ENCODE measurements at regions not wholly inside any gene's neighbourhood (a gene's known extent, or its start where the extent isn't known, plus 50 kb on each side); places are given as distances from the start of the nearest gene placed in this dataset.

DNA sequence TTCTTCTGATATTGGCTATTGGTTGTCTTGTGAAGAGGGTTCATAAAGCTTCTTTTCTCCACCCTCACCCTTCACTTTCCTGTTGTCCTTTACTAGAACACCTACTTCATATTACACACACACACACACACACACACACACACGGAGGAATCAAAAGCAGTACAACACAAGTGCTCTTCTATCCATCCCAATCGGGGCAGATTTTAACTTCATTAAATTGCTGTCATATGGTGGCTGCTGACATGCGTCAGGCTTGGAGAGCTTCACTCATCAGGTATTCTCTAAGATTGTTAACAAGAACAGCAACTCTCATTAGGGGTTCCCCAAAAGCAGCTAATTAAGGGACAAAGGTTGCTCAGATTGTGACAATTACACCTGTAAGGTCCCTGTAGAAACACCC lies 239.1 kb upstream of the MEIS2 start:
- H3K4me1 Mint-ChIP-seq (ENCODE audit: insufficient read depth, unreplicated experiment) = no peaks in the 10 kb centered on the region

DNA sequence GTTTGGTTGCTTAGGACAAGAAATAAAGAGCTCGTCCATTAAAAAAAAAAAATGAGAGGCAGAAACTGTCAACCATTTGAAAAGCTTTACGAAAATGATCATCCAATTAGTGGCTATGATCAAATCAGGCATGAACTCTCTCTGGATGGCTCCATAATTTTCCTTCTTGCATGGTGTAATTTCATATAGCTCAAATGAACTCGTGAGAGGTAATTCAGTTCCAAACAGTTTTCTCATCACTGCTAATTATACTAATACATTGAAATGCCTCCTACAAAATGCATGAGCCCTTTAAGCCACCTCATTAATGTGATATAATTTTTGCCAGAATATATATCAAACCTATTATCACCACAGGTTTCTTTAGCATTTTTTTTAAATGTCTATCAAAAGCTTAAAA lies 239.5 kb upstream of the MEIS2 start:
- TF ChIP-seq, protein P1, sequence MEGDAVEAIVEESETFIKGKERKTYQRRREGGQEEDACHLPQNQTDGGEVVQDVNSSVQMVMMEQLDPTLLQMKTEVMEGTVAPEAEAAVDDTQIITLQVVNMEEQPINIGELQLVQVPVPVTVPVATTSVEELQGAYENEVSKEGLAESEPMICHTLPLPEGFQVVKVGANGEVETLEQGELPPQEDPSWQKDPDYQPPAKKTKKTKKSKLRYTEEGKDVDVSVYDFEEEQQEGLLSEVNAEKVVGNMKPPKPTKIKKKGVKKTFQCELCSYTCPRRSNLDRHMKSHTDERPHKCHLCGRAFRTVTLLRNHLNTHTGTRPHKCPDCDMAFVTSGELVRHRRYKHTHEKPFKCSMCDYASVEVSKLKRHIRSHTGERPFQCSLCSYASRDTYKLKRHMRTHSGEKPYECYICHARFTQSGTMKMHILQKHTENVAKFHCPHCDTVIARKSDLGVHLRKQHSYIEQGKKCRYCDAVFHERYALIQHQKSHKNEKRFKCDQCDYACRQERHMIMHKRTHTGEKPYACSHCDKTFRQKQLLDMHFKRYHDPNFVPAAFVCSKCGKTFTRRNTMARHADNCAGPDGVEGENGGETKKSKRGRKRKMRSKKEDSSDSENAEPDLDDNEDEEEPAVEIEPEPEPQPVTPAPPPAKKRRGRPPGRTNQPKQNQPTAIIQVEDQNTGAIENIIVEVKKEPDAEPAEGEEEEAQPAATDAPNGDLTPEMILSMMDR (IDR thresholded peaks at IDR 0.05; ENCODE audit: unreplicated experiment) = no peak
- POLR2A ChIA-PET = interaction anchor here (0.6 kb wide), 1 partner anchor 1192 kb away, joined by 3 read pairs; no protein-coding TSS in a partner anchor
- no peak for DNase-seq (ENCODE audit: unreplicated experiment)
- Mint-ChIP-seq H3K9me3 (ENCODE audit: unreplicated experiment) (peaks cover 30% of the 10 kb centered on the region), H3K4me3 (ENCODE audit: unreplicated experiment) (no peak overlapping the region), H3K4me1 (ENCODE audit: insufficient read depth, unreplicated experiment) (no peaks in the 10 kb centered on the region), H3K27ac (ENCODE audit: low read depth, unreplicated experiment) (no peak overlapping the region), H3K36me3 (ENCODE audit: insufficient read depth, unreplicated experiment) (no peaks in the 10 kb centered on the region), H3K27me3 (ENCODE audit: insufficient read depth, unreplicated experiment) (no peaks in the 10 kb centered on the region)
- CTCF ChIA-PET = no interaction called here
- no TSS peak for BruUV-seq (replicated peaks)
- intact Hi-C loops (cut with micrococcal nuclease) = no loop called here

More for the DNA sequence above, 239.1 kb upstream of the MEIS2 start:
- H3K4me3 Mint-ChIP-seq (ENCODE audit: unreplicated experiment) = no peak overlapping the region
- ChIA-PET CTCF (no interaction called here), POLR2A (interaction anchor here (0.6 to 0.7 kb wide), 2 partner anchors 810 to 1193 kb away, joined by 3 read pairs; no protein-coding TSS in a partner anchor)
- H3K9me3 Mint-ChIP-seq (ENCODE audit: unreplicated experiment) = peaks cover 30% of the 10 kb centered on the region
- TF ChIP-seq, protein P1 (IDR thresholded peaks at IDR 0.05; ENCODE audit: unreplicated experiment) = no peak
- H3K27ac Mint-ChIP-seq (ENCODE audit: low read depth, unreplicated experiment) = no peak overlapping the region
- no peak for DNase-seq (ENCODE audit: unreplicated experiment)
- H3K36me3 Mint-ChIP-seq (ENCODE audit: insufficient read depth, unreplicated experiment) = no peaks in the 10 kb centered on the region
- no peaks in the 10 kb centered on the region for H3K27me3 Mint-ChIP-seq (ENCODE audit: insufficient read depth, unreplicated experiment)
- intact Hi-C loops (cut with micrococcal nuclease) = no loop called here
- BruUV-seq (replicated peaks) = no TSS peak

DNA sequence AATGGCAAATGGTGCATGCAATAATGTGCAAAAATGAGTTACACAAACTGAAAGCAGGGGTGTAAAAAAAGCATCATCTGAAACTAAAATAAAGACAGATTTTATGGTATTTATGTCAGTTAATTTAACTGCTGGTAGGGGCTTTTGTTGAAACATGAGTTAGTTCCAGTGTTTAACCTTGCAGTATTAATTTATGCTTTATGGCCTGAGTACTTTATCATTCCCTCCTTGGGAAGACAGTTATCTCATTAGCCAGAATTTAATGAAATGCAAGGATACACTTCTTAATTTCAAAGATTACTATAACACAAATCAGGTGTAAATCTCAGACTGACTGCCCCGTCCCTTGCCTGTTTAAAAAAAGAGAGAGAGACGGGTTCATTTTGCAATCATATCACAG lies 240.1 kb upstream of the MEIS2 start:
- BruUV-seq (replicated peaks) = no TSS peak
- Mint-ChIP-seq H3K4me3 (ENCODE audit: unreplicated experiment) (no peak overlapping the region), H3K4me1 (ENCODE audit: insufficient read depth, unreplicated experiment) (no peaks in the 10 kb centered on the region), H3K27ac (ENCODE audit: low read depth, unreplicated experiment) (no peak overlapping the region), H3K9me3 (ENCODE audit: unreplicated experiment) (peaks cover 25% of the 10 kb centered on the region), H3K36me3 (ENCODE audit: insufficient read depth, unreplicated experiment) (no peaks in the 10 kb centered on the region), H3K27me3 (ENCODE audit: insufficient read depth, unreplicated experiment) (no peaks in the 10 kb centered on the region)
- ChIA-PET POLR2A (interaction anchor here (0.7 kb wide), 1 partner anchor 568 kb away, joined by 3 read pairs; no protein-coding TSS in a partner anchor), CTCF (interaction anchor here (0.6 kb wide), 2 partner anchors 128 to 436 kb away, joined by 3 to 4 read pairs; no protein-coding TSS in a partner anchor)
- intact Hi-C loops (cut with micrococcal nuclease) = no loop called here
- TF ChIP-seq, protein P1 (IDR thresholded peaks at IDR 0.05; ENCODE audit: unreplicated experiment) = no peak
- DNase-seq (ENCODE audit: unreplicated experiment) = no peak

DNA sequence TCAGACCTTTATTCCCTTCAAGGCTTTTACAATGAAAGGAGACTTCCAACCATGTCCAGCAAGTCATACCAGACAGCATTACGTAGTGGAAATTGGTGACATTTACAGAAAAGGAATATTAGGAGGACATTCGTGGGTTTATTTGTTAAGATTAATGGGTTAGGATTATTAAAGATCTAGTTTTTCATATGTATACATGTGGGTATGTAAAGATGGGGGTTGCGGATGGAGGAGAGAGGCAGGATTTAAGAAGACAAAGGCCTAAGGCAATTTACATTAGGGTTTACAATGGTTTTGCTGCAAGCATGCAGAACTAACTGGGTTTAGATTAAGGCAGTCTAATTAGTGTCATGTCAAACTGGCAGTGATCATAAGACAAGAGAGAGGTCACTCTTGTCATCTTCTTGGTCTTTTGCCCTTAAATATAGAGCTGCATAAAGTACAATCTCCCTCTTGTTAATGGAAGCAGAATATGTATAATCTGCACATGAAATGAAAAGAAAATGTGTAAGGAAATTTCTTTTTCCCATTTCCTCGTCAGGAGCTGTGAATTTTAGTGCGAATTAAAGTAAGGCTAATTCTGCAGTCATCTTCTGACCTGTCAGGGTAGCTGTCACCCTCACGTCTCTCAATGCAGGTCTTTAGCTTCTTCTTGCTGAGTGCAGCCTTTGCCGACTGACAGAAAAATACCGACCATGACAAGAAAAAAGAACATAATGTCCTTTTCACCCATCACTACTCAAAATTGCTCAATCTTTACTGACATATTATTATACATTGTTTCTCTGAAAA lies 258.9 kb upstream of the MEIS2 start:
- no peak overlapping the region for H3K27ac Mint-ChIP-seq (ENCODE audit: low read depth, unreplicated experiment)
- intact Hi-C loops (cut with micrococcal nuclease) = no loop called here
- H3K4me1 Mint-ChIP-seq (ENCODE audit: insufficient read depth, unreplicated experiment) = no peaks in the 10 kb centered on the region
- CTCF ChIA-PET = interaction anchor here (0.6 to 0.7 kb wide), 2 partner anchors 17 to 421 kb away, joined by 3 to 4 read pairs; no protein-coding TSS in a partner anchor
- H3K36me3 Mint-ChIP-seq (ENCODE audit: insufficient read depth, unreplicated experiment) = no peaks in the 10 kb centered on the region
- POLR2A ChIA-PET = no interaction called here
- BruUV-seq (replicated peaks) = no TSS peak
- no peak overlapping the region for H3K4me3 Mint-ChIP-seq (ENCODE audit: unreplicated experiment)
- peaks cover 28% of the 10 kb centered on the region for H3K9me3 Mint-ChIP-seq (ENCODE audit: unreplicated experiment)
- no peak for DNase-seq (ENCODE audit: unreplicated experiment)
- TF ChIP-seq, protein P1 (IDR thresholded peaks at IDR 0.05; ENCODE audit: unreplicated experiment) = no peak
- no peaks in the 10 kb centered on the region for H3K27me3 Mint-ChIP-seq (ENCODE audit: insufficient read depth, unreplicated experiment)
